Bronchial epithelial cell (primary cell): ENCODE measurements at regions not wholly inside any gene's neighbourhood (a gene's known extent, or its start where the extent isn't known, plus 50 kb on each side); places are given as distances from the start of the nearest gene placed in this dataset.

Experiments
- DNase-seq: peaks from one replicate; pipeline ENCODE4 v3.0.0-alpha.2; 2010; ENCODE audit warnings: low read depth
- FAIRE-seq: peaks from 2 replicates; lab custom pipeline; 2011; peaks lifted over from hg19 to GRCh38; lab: Jason Lieb, UNC
- H3K27me3 ChIP-seq: 2 replicates; pipeline ENCODE4 v1.5.1; 2011; ENCODE audit warnings: low read length; ENCODE audit not compliant: control insufficient read depth, insufficient read depth
- H3K36me3 ChIP-seq: 2 replicates; pipeline ENCODE4 v1.5.1; 2011; ENCODE audit warnings: low read length; ENCODE audit not compliant: control insufficient read depth, insufficient read depth
- H3K4me3 ChIP-seq: 2 replicates; pipeline ENCODE4 v1.5.1; 2011; ENCODE audit warnings: mild to moderate bottlenecking, low read depth, low read length, control low read depth
- CTCF ChIP-seq: IDR thresholded peaks from 2 replicates; pipeline ENCODE4 v1.5.1; 2011; ENCODE audit warnings: mild to moderate bottlenecking, moderate library complexity, low read length, control low read depth, inconsistent platforms; ENCODE audit not compliant: insufficient read depth, severe bottlenecking

GRCh38 chr13:74986609-74987008, 495.4 kb downstream of the TBC1D4 start:
- DNase-seq: no peak
- Histone ChIP-seq H3K36me3 (no peaks in the 10 kb centered on the region), H3K27me3 (no peaks in the 10 kb centered on the region), H3K4me3 (no peak overlapping the region)
- FAIRE-seq: no peak
- no peak for TF ChIP-seq CTCF

- no peak for FAIRE-seq
- no peaks in the 10 kb centered on the region for H3K36me3 ChIP-seq
- no peak for TF ChIP-seq CTCF
Measured at GRCh38 chr13:74979703-74980102, 502.3 kb downstream of the TBC1D4 start.

GRCh38 chr13:74978591-74978990, 503.4 kb downstream of the TBC1D4 start:
- DNase-seq: peak; percentile 10
- Histone ChIP-seq H3K27me3 (no peaks in the 10 kb centered on the region), H3K36me3 (no peaks in the 10 kb centered on the region), H3K4me3 (no peak overlapping the region)
- no peak for TF ChIP-seq CTCF
- FAIRE-seq: no peak

More at GRCh38 chr13:74979703-74980102, 502.3 kb downstream of the TBC1D4 start:
- Histone ChIP-seq H3K4me3 (no peak overlapping the region), H3K27me3 (no peaks in the 10 kb centered on the region)
- no peak for DNase-seq

GRCh38 chr13:74977498-74977897, 504.5 kb downstream of the TBC1D4 start:
- no peaks in the 10 kb centered on the region for H3K27me3 ChIP-seq
- H3K36me3 ChIP-seq: no peaks in the 10 kb centered on the region
- no peak for TF ChIP-seq CTCF
- DNase-seq (no peak), FAIRE-seq (no peak)
- H3K4me3 ChIP-seq: no peak overlapping the region

GRCh38 chr13:74975111-74975510, 506.9 kb downstream of the TBC1D4 start:
- TF ChIP-seq CTCF: no peak
- FAIRE-seq (no peak), DNase-seq (no peak)
- Histone ChIP-seq H3K4me3 (no peak overlapping the region), H3K27me3 (no peaks in the 10 kb centered on the region), H3K36me3 (no peaks in the 10 kb centered on the region)

GRCh38 chr13:74973935-74974879, 507.8 kb downstream of the TBC1D4 start:
- no peaks in the 10 kb centered on the region for H3K36me3 ChIP-seq
- TF ChIP-seq CTCF: no peak
- H3K27me3 ChIP-seq: no peaks in the 10 kb centered on the region
- H3K4me3 ChIP-seq: no peak overlapping the region
- no peak for FAIRE-seq
- no peak for DNase-seq
